ENCODE measurements at regions not wholly inside any gene's neighbourhood (a gene's known extent, or its start where the extent isn't known, plus 50 kb on each side); places are given as distances from the start of the nearest gene placed in this dataset.

- Histone ChIP-seq H3K27me3 (ENCODE audit: control insufficient read depth in 2 of 2, insufficient read depth in 2 of 2, low read length in 2 of 2) (no peaks in the 10 kb centered on the region), H3K9me3 (replicated peaks in 1 of 2; ENCODE audit: control insufficient read depth in 1 of 2, insufficient read depth in 1 of 2, low read length in 2 of 2) (peaks cover 0 to 2% of the 10 kb centered on the region in 2 donors), H2AFZ (ENCODE audit: insufficient read depth, low read depth, low read length, poor library complexity, severe bottlenecking) (no peak overlapping the region), H3K4me1 (ENCODE audit: control insufficient read depth in 1 of 2, insufficient read depth in 2 of 2, low read length in 2 of 2) (no peaks in the 10 kb centered on the region), H4K20me1 (ENCODE audit: insufficient read depth, low read length) (no peaks in the 10 kb centered on the region), H3K4me3 (replicated peaks in 1 of 3; ENCODE audit: low read depth in 2 of 3, low read length in 3 of 3) (no peak overlapping the region), H3K79me2 (ENCODE audit: insufficient read depth, low read length) (no peaks in the 10 kb centered on the region), H3K36me3 (replicated peaks in 1 of 2; ENCODE audit: control insufficient read depth in 1 of 2, insufficient read depth in 2 of 2, low read length in 2 of 2) (no peaks in the 10 kb centered on the region), H3K4me2 (replicated peaks; ENCODE audit: extremely low read depth, low read length, poor library complexity, severe bottlenecking) (no peak overlapping the region), H3K9ac (ENCODE audit: insufficient read depth, low read length, poor library complexity, severe bottlenecking) (no peak overlapping the region), H3K27ac (ENCODE audit: low read depth in 1 of 2, low read length in 2 of 2) (no peak overlapping the region)
- no peak for DNase-seq
- TF ChIP-seq CTCF (IDR thresholded peaks at IDR 0.05), result no peak
- no peaks in the 10 kb centered on the region for H3K36me3 Mint-ChIP-seq
- H3K9me3 Mint-ChIP-seq, result peaks cover 0 to 3% (median under 1%) of the 10 kb centered on the region in 7 donors
- no peaks in the 10 kb centered on the region for H3K4me1 Mint-ChIP-seq
- no peak overlapping the region for H3K4me3 Mint-ChIP-seq
- WGBS (ENCODE audit: insufficient coverage), result 93% methylated on average over 6 of the region's 8 CpGs
- H3K27ac Mint-ChIP-seq, result no peak overlapping the region
- H3K27me3 Mint-ChIP-seq (ENCODE audit: low read depth in 3 of 3), result peaks cover 0 to 6% (median 0%) of the 10 kb centered on the region in 3 donors
- intact Hi-C loops (cut with micrococcal nuclease), result no loop called here
These were observed 383.2 kb downstream of the SAMD5 start for GRCh38 chr6:147891671-147892070.

GRCh38 chr6:147892476-147892875 is 384.0 kb downstream of the SAMD5 start:
- H3K36me3 Mint-ChIP-seq, result no peaks in the 10 kb centered on the region

More at GRCh38 chr6:147892476-147892875, 384.0 kb downstream of the SAMD5 start:
- Histone ChIP-seq H3K79me2 (ENCODE audit: insufficient read depth, low read length) (no peaks in the 10 kb centered on the region), H3K27ac (ENCODE audit: low read depth in 1 of 2, low read length in 2 of 2) (no peak overlapping the region), H3K4me1 (ENCODE audit: control insufficient read depth in 1 of 2, insufficient read depth in 2 of 2, low read length in 2 of 2) (no peaks in the 10 kb centered on the region), H2AFZ (ENCODE audit: insufficient read depth, low read depth, low read length, poor library complexity, severe bottlenecking) (no peak overlapping the region), H3K36me3 (replicated peaks in 1 of 2; ENCODE audit: control insufficient read depth in 1 of 2, insufficient read depth in 2 of 2, low read length in 2 of 2) (no peaks in the 10 kb centered on the region), H4K20me1 (ENCODE audit: insufficient read depth, low read length) (no peaks in the 10 kb centered on the region), H3K9ac (ENCODE audit: insufficient read depth, low read length, poor library complexity, severe bottlenecking) (no peak overlapping the region), H3K4me2 (replicated peaks; ENCODE audit: extremely low read depth, low read length, poor library complexity, severe bottlenecking) (no peak overlapping the region), H3K27me3 (ENCODE audit: control insufficient read depth in 2 of 2, insufficient read depth in 2 of 2, low read length in 2 of 2) (no peaks in the 10 kb centered on the region), H3K9me3 (replicated peaks in 1 of 2; ENCODE audit: control insufficient read depth in 1 of 2, insufficient read depth in 1 of 2, low read length in 2 of 2) (no peaks in the 10 kb centered on the region), H3K4me3 (replicated peaks in 1 of 3; ENCODE audit: low read depth in 2 of 3, low read length in 3 of 3) (no peak overlapping the region)
- peaks cover 0 to 6% (median 0%) of the 10 kb centered on the region in 3 donors for H3K27me3 Mint-ChIP-seq (ENCODE audit: low read depth in 3 of 3)
- no peak overlapping the region for H3K27ac Mint-ChIP-seq
- no peak for DNase-seq
- intact Hi-C loops (cut with micrococcal nuclease), result no loop called here
- no CpG with 5 or more reads among the region's 3 CpGs for WGBS (ENCODE audit: insufficient coverage)
- no peak overlapping the region for H3K4me3 Mint-ChIP-seq
- H3K4me1 Mint-ChIP-seq, result no peaks in the 10 kb centered on the region
- TF ChIP-seq CTCF (IDR thresholded peaks at IDR 0.05), result no peak
- peaks cover 0 to 3% (median 2%) of the 10 kb centered on the region in 7 donors for H3K9me3 Mint-ChIP-seq
